HCT116 (cell line): ENCODE measurements at regions not wholly inside any gene's neighbourhood (a gene's known extent, or its start where the extent isn't known, plus 50 kb on each side); places are given as distances from the start of the nearest gene placed in this dataset.

ENCODE experiments used
- ATAC-seq: fragments of 200-7000 bp; cut with Tn5 transposase; 2 replicates; pipeline ENCODE4 v1.9.1; 2020; ENCODE audit warnings: mild to moderate bottlenecking, moderate library complexity
- BruUV-seq: library from RNA; stranded (reverse); fragments of 400-500 nt; replicated peaks from 2 replicates; lab custom pipeline; 2021; lab: Mats Ljungman, UMichigan
- CTCF ChIA-PET: fragments of 300-600 bp; sonication (Branson Sonifier 250); formaldehyde crosslinking; loops from one replicate; lab custom pipeline; 2021; ENCODE audit warnings: antibody characterized with exemption; lab: Charles Lee
- POLR2A ChIA-PET: fragments of 300-600, 350-600 bp; sonication (Branson Sonifier 250); formaldehyde crosslinking; loops from one replicate; lab custom pipeline; 2021; ENCODE audit warnings: antibody characterized with exemption; lab: Charles Lee
- RAD21 ChIA-PET, 2 experiments: fragments of 300-600 bp; sonication (Branson Sonifier 250); formaldehyde crosslinking; loops; one replicate each; lab custom pipeline; 2023; ENCODE audit warnings: low total read pairs in 2 of 2; ENCODE audit not compliant: uncharacterized antibody in 2 of 2, unreplicated experiment in 2 of 2, low non-redundant PET in 1 of 2; lab: Charles Lee
- DNase-seq: peaks from one replicate; pipeline ENCODE4 v3.0.0-alpha.2; 2010; ENCODE audit warnings: low read depth, low spot score
- H2AFZ ChIP-seq: fragments of 200-600 bp; shearing (Covaris generic), sonication (generic); 2 replicates; pipeline ENCODE4 v1.6.1; 2017; ENCODE audit warnings: low read depth, mixed run types, mixed read lengths, antibody characterized with exemption, low read length; ENCODE audit not compliant: poor library complexity, severe bottlenecking
- H3K27ac ChIP-seq: 2 replicates; pipeline ENCODE4 v1.5.1; 2012; ENCODE audit warnings: low read depth, low read length
- H3K27me3 ChIP-seq: fragments of 200-600 bp; sonication (generic); 2 replicates; pipeline ENCODE4 v1.6.1; 2016; ENCODE audit warnings: mixed run types, low read length, mixed read lengths; ENCODE audit not compliant: insufficient read depth
- H3K36me3 ChIP-seq, 2 experiments: fragments of 200-500 bp in 1 of 2; fragments of 200-600 bp in 1 of 2; sonication (Bioruptor generic) in 1 of 2; sonication (generic) in 1 of 2; 2 replicates each; pipeline versions ENCODE4 v1.5.1 to v1.6.1; 2014 to 2016; ENCODE audit warnings: low read length in 2 of 2, inconsistent platforms in 1 of 2, mixed read lengths in 1 of 2, mixed run types in 1 of 2; ENCODE audit not compliant: insufficient read depth in 2 of 2, control insufficient read depth in 1 of 2
- H3K4me1 ChIP-seq, 2 experiments: fragments of 200-600 bp in 1 of 2; sonication (generic) in 1 of 2; 2 replicates each; pipeline versions ENCODE4 v1.5.1 to v1.6.1; 2012 to 2017; ENCODE audit warnings: low read length in 2 of 2, inconsistent platforms in 1 of 2, mild to moderate bottlenecking in 1 of 2, mixed read lengths in 1 of 2, mixed run types in 1 of 2, moderate library complexity in 1 of 2; ENCODE audit not compliant: insufficient read depth in 2 of 2, control insufficient read depth in 1 of 2
- H3K4me2 ChIP-seq: fragments of 200-600 bp; sonication (generic); 2 replicates; pipeline ENCODE4 v1.6.1; 2017; ENCODE audit warnings: mixed run types, low read length, mixed read lengths
- H3K4me3 ChIP-seq, 2 experiments: fragments of 200-600 bp in 1 of 2; sonication (generic) in 1 of 2; replicated peaks in 1 of 2; 2 replicates each; pipeline ENCODE4 v1.5.1; 2011 to 2016; ENCODE audit warnings: low read length in 2 of 2, control low read depth in 1 of 2, low read depth in 1 of 2, mild to moderate bottlenecking in 1 of 2, mixed read lengths in 1 of 2, mixed run types in 1 of 2
- H3K79me2 ChIP-seq: fragments of 200-600 bp; sonication (generic); 2 replicates; pipeline ENCODE4 v1.6.1; 2017; ENCODE audit warnings: mild to moderate bottlenecking, mixed run types, low read length, moderate library complexity, mixed read lengths; ENCODE audit not compliant: insufficient read depth
- H3K9ac ChIP-seq: fragments of 200-600 bp; sonication (generic); 2 replicates; pipeline ENCODE4 v1.6.1; 2016; ENCODE audit warnings: low read length, mixed read lengths
- H3K9me2 ChIP-seq: fragments of 200-600 bp; sonication (generic), shearing (Covaris generic); 2 replicates; pipeline ENCODE4 v1.6.1; 2017; ENCODE audit warnings: mixed run types, mild to moderate bottlenecking, moderate library complexity; ENCODE audit not compliant: insufficient read depth
- H3K9me3 ChIP-seq, 2 experiments: fragments of 200-500 bp in 1 of 2; fragments of 200-600 bp in 1 of 2; sonication (Bioruptor generic) in 1 of 2; sonication (generic) in 1 of 2; 2 replicates each; pipeline ENCODE4 v1.6.1; 2014 to 2017; ENCODE audit warnings: low read length in 2 of 2, mixed read lengths in 2 of 2, inconsistent platforms in 1 of 2, low read depth in 1 of 2, mild to moderate bottlenecking in 1 of 2, mixed run types in 1 of 2, moderate library complexity in 1 of 2; ENCODE audit not compliant: control insufficient read depth in 1 of 2, insufficient read depth in 1 of 2
- H4K20me1 ChIP-seq: fragments of 200-600 bp; sonication (generic), shearing (Covaris generic); 2 replicates; pipeline ENCODE4 v1.6.1; 2017; ENCODE audit warnings: mixed run types, mild to moderate bottlenecking, moderate library complexity; ENCODE audit not compliant: insufficient read depth
- ATF3 ChIP-seq: IDR thresholded peaks from 2 replicates; pipeline ENCODE4 v1.6.1; 2012
- CBX3 ChIP-seq: IDR thresholded peaks from 2 replicates; pipeline ENCODE4 v1.6.1; 2012; ENCODE audit warnings: low read depth
- CEBPB ChIP-seq: IDR thresholded peaks from 2 replicates; pipeline ENCODE4 v1.6.1; 2012; ENCODE audit warnings: low read depth
- CTCF ChIP-seq, 3 experiments: fragments of 200-600 bp in 1 of 3; sonication (generic) in 1 of 3; IDR thresholded peaks in 2 of 3; conservative IDR thresholded peaks in 1 of 3; 2 replicates each; pipeline ENCODE4 v1.5.1; 2012 to 2017; ENCODE audit warnings: low read depth in 2 of 3, low read length in 2 of 3, antibody characterized with exemption in 1 of 3, borderline replicate concordance in 1 of 3, control low read depth in 1 of 3, mild to moderate bottlenecking in 1 of 3, mixed read lengths in 1 of 3, mixed run types in 1 of 3, moderate library complexity in 1 of 3; ENCODE audit not compliant: insufficient read depth in 1 of 3
- EGR1 ChIP-seq: IDR thresholded peaks from 2 replicates; pipeline ENCODE4 v1.6.1; 2012; ENCODE audit warnings: low read depth
- ELF1 ChIP-seq: IDR thresholded peaks from 2 replicates; pipeline ENCODE4 v1.6.1; 2012; ENCODE audit warnings: low read depth, borderline replicate concordance
- EZH2 ChIP-seq: fragments of 200-600 bp; sonication (generic); IDR thresholded peaks from 2 replicates; pipeline ENCODE4 v1.6.1; 2017; ENCODE audit warnings: antibody characterized with exemption, mixed run types
- EZH2phosphoT487 ChIP-seq: fragments of 200-600 bp; IDR thresholded peaks from 2 replicates; pipeline ENCODE4 v1.6.1; 2018; ENCODE audit warnings: antibody characterized with exemption, borderline replicate concordance
- FOSL1 ChIP-seq: IDR thresholded peaks from 2 replicates; pipeline ENCODE4 v1.6.1; 2012; ENCODE audit warnings: low read depth
- JUND ChIP-seq: IDR thresholded peaks from 2 replicates; pipeline ENCODE4 v1.6.1; 2012
- POLR2A ChIP-seq: IDR thresholded peaks from 2 replicates; pipeline ENCODE4 v1.7.0; 2011; ENCODE audit warnings: borderline replicate concordance; ENCODE audit not compliant: insufficient read depth, insufficient read length; ENCODE audit errors: extremely low read depth
- RAD21 ChIP-seq: IDR thresholded peaks from 2 replicates; pipeline ENCODE4 v1.6.1; 2012; ENCODE audit warnings: low read depth, mild to moderate bottlenecking
- REST ChIP-seq: IDR thresholded peaks from 2 replicates; pipeline ENCODE4 v1.6.1; 2012; ENCODE audit warnings: low read depth
- TCF7L2 ChIP-seq: IDR thresholded peaks from 2 replicates; pipeline ENCODE4 v1.7.0; 2011; ENCODE audit warnings: borderline replicate concordance, inconsistent platforms; ENCODE audit not compliant: insufficient read depth, insufficient read length; ENCODE audit errors: extremely low read depth
- YY1 ChIP-seq: IDR thresholded peaks from 2 replicates; pipeline ENCODE4 v1.6.1; 2011; ENCODE audit warnings: low read length, low read depth, moderate library complexity, mild to moderate bottlenecking; ENCODE audit not compliant: insufficient replicate concordance; ENCODE audit errors: extremely low read depth
- ZFX ChIP-seq: fragments of 450-650 bp; IDR thresholded peaks from 2 replicates; pipeline ENCODE4 v1.6.1; 2017
- ZNF274 ChIP-seq: fragments of 200-500 bp; sonication (Bioruptor generic); IDR thresholded peaks from 2 replicates; pipeline ENCODE4 v1.6.1; 2014; ENCODE audit warnings: mild to moderate bottlenecking, low read depth, low read length, inconsistent platforms
- intact Hi-C: fragments of 100-400 bp; cut with micrococcal nuclease; formaldehyde crosslinking; loops from 2 replicates; pipeline ENCODE4 v1.10.0; 2022
- TF ChIP-seq, protein P1 (sequence below): IDR thresholded peaks from 2 replicates; pipeline ENCODE4 v1.6.1; 2012

DNA sequence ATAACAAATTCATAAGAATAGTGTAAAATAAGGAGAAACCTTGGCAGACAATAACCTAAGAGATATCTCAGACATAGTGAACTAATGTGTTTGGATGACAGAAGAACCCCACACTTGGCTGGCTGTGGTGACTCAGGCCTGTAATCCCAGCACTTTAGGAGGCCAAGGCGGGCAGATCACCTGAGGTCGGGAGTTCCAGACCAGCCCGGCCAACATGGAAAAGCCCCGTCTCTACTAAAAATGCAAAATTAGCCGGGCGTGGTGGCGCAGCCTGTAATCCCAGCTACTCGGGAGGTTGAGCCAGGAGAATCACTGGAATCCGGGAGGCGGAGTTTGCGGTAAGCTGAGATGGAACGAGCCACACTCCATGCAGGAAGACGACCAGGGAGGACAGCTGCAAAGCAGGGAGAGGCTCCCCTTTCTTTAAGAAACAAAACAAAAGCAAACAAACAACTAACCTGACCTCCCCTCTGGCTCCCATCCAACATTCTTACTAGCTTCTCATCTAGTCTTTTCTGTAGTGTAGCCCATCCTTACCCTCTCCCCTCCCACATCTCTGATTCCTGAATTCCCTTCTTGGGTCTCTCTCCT lies 84.2 kb downstream of the ZNF280B start:
- no peaks in the 10 kb centered on the region for H3K79me2 ChIP-seq
- no TSS peak for BruUV-seq
- TF ChIP-seq RAD21, result no peak
- TF ChIP-seq CEBPB, result no peak
- TF ChIP-seq EZH2, result no peak
- no peak for TF ChIP-seq ATF3
- TF ChIP-seq CTCF (IDR thresholded peaks at IDR 0.05 in 2 of 3, conservative IDR thresholded peaks at IDR 0.05 in 1 of 3; ENCODE audit: borderline replicate concordance in 1 of 3, insufficient read depth in 1 of 3, low read depth in 2 of 3, low read length in 2 of 3), result no peak
- no peak for TF ChIP-seq TCF7L2
- TF ChIP-seq YY1, result no peak
- no peak for TF ChIP-seq ZFX
- no peak for TF ChIP-seq CBX3
- TF ChIP-seq EGR1, result no peak
- no peak for TF ChIP-seq ELF1
- no peak for TF ChIP-seq EZH2phosphoT487
- no peak for TF ChIP-seq FOSL1
- TF ChIP-seq JUND, result no peak
- TF ChIP-seq POLR2A, result no peak
- TF ChIP-seq, protein P1, sequence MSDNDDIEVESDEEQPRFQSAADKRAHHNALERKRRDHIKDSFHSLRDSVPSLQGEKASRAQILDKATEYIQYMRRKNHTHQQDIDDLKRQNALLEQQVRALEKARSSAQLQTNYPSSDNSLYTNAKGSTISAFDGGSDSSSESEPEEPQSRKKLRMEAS, result no peak
- no peak for TF ChIP-seq ZNF274
- no peak for TF ChIP-seq REST
- H3K27me3 ChIP-seq, result peaks cover 46% of the 10 kb centered on the region
- H3K9ac ChIP-seq, result no peak overlapping the region
- ATAC-seq (no peak), DNase-seq (no peak)
- H3K4me3 ChIP-seq, result no peak overlapping the region
- H3K4me1 ChIP-seq, result peaks cover 0 to 3% of the 10 kb centered on the region in 2 experiments; a peak in 1 of 4 replicates
- ChIA-PET CTCF (no interaction called here), POLR2A (no interaction called here), RAD21 (no interaction called here)
- no peak overlapping the region for H2AFZ ChIP-seq
- intact Hi-C loops, result no loop called here
- H3K36me3 ChIP-seq, result no peaks in the 10 kb centered on the region
- H3K4me2 ChIP-seq, result no peak overlapping the region
- no peak overlapping the region for H3K27ac ChIP-seq
- H4K20me1 ChIP-seq, result no peaks in the 10 kb centered on the region
- no peaks in the 10 kb centered on the region for H3K9me3 ChIP-seq
- H3K9me2 ChIP-seq, result no peaks in the 10 kb centered on the region
